ENCODE measurements at regions not wholly inside any gene's neighbourhood (a gene's known extent, or its start where the extent isn't known, plus 50 kb on each side); places are given as distances from the start of the nearest gene placed in this dataset.
A peak's percentile ranks its signal among the peaks of the same experiment; 100 is the strongest.
"Not testable (repeated sequence)": the region's sequence is repeated elsewhere in the genome, so short reads cannot be mapped to it uniquely, and the experiment has no call there.

DNA sequence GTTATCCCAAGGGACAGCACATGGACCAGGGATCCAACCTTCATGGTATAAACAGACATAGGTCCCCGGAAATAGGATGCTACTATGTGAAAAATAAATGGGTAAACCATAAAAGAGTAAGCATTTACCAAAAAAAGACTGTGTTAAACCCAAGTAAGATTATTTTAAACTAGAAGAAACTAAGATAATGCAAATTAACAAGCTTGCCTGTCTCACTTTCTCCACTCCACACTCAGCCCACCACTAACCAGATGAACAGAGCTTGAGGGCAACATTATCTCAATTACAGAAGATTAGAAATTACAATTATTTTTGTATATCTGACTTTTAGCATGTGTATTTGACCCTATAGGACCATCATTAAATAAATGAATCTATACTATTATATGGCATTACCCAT lies 117.2 kb upstream of the CAV2 start:
- DNase-seq = no peak

DNA sequence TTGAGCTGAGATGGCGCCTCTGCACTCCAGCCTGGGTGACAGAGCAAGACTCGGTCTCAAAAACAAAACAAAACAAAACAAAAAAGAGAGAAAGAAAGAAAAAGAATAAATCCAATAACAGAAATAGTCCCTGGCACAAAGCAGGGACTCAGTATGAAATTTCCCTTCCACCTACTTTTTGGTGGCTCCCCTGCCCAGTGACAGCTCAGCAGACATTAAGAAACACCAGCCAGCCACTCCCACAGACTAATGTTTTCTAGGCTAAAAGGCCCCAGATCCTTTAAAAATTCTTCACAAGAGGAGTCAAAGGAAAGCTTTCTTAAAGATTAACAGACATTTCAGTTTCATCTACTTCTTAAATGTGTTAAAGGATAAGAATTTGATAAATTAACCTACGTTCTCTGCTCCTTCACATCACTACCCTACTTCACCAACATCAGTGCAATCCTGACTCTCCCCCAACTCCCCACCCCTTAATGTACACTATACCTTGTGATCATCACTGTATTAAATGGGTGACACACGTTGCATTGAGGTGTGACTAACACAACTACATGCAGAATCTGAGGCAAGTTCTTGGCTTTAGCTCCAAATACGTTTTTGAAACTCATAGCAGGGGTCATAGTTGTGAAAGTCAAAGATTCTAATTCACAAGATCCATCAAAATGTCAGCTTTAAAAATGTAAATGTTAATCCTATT lies 114.5 kb upstream of the CAV2 start:
- no peak for DNase-seq

DNA sequence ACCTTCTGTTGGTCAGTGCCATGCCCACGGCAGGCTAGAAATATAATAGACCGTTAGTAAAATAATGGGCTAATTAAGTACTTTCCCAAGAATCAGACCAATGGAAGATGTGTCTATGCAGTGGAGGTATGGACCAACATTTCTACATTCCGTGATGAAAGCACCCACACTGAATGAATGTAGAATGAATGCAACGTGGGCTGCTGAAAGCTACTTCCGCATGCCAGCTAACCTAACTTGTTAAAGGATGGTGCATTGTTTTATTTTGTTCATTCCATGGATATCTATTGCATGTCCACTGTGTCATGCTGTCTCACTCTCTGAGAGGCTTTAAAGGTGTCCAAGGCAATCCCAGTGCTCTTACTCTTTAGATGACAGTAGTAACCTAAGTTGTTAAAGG lies 112.9 kb upstream of the CAV2 start:
- DNase-seq = no peak

DNA sequence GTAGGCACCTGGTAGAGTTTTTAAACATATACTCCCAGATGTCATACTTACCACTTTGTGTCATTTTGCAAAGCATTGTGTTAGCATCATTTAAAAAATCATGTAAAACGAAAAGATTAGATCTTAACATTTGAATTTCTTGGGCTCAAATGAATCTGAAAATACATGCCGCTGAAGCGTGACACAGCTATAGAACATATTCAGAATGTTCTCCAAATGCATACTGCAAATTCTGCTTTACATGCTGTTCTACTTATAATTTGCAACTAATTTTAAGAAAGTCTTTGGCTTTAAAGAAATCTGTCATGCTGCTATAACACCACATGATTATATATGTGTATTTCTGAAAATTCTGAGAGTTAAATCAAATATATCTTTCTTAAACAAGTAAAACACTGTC lies 109.2 kb upstream of the CAV2 start:
- DNase-seq = no peak

DNA sequence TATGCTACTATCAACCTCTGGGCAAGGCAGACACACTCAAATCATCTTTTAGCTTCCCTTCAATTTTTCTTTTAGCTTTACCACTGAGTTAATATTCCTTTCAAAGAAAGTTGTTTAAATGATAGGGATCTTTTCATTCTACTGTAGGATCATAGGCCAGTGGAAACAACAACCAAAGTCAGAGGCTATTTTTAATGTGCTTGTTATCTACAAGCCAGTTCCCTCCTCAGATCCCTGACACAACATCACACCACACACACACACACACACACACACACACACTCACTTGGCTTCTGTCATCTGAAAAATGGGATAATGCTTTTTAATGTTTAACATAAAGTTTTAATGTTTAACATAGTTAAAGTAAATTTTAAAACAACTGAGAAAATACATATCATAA lies 106.7 kb upstream of the CAV2 start:
- no peak for DNase-seq

DNA sequence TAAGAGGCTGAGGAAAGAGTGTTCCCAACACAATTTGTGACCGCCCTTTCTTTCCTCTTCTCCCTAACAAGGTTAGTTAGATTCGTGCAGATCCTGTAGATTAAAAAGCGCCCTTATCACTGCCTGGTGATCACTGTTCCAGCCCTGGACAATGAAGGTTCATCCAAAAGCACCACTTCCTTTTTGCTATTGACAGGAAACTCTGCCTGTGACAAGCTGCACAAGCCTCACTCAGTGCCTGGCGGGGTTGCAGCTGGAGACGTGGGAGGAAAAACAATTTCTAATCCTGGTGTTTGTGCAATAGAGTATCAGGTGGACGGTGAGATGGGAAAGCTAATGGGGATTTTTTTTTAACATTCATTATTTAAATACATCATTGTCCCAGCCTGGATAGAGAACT lies 105.9 kb upstream of the CAV2 start:
- peak; percentile 49 for DNase-seq

DNA sequence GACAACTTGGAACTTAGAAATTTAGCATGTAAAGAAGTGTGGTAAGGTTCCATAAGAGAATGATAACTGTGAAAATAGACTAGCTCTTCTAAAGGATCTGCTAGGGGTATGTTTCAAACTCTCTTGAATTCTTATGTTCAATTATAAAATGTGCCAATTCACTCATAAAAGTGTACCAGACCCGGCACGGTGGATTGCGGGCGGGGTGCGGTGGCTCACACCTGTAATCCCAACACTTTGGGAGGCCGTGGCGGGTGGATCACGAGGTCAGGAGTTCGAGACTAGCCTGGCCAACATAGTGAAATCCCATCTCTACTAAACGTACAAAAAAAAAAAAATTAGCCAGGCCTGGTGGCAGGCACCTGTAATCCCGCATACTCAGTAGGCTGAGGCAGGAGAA lies 105.4 kb upstream of the CAV2 start:
- DNase-seq = no peak

DNA sequence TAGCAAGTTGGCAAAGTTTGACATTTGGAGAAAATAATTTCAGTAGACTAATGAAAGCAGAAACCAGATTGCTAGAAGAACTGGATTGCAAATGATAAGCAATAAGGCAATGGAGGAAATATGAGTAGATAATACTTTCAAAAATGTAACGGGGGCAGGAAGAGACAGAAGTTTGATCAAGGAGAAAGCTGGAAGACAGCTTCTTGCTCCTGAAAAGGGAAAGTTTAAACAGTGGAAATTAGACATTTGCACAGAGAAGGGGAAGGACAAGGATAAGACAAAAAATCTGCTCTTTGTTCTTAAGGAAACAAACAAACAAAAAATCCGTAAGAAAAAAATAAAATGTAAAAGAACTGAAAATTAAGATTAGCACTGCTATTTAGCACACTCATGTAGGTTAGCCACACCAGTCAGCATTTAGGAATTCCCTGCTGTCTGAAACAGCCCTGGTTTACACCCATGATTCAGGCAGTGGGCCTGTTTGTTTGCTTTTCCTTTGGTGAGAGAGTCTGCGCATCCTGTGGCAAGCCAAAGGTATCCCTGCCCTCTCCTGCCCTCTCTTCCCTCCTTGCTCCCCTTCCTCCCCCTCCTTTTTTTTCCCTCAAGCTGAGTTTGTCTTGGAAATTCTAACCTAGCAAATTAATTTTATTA lies 104.3 kb upstream of the CAV2 start:
- no peak for DNase-seq

DNA sequence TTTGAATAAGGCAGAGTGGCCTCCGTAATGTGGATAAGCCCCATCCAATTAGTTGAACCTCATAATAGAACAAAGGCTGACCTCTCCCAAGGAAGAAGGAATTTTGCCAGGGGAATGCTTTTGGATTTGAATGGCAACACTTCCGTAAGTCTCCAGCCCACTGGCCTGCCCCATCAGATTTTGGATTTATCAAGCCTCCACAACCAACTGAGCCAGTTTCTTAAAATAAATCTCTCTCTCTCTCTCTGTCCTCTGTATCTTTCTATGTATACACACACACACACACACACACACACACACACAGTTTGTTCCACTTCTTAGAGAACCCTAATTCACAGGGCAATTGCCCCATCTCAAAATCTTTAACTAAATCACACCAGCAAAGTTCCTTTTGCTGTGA lies 100.9 kb upstream of the CAV2 start:
- DNase-seq = no peak

DNA sequence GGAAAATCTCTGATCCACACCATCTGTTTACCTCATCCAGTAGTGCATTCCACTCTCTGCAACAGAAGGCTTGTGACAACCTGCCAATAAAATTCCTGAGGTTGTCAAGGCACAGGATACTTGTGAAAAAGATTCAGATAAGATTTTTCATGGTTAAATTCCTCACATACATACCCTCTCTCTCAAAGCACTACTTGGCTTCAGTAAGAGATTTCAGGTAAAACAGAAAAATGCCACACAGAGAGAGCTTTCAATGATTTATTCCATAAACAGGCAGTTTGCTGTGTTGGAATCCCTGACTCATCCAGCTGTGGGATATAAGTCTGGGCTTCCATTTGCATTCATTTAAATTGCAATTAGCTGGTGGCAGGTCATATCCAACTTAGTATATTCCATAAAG lies 99.7 kb upstream of the CAV2 start:
- DNase-seq = peak; percentile 41

DNA sequence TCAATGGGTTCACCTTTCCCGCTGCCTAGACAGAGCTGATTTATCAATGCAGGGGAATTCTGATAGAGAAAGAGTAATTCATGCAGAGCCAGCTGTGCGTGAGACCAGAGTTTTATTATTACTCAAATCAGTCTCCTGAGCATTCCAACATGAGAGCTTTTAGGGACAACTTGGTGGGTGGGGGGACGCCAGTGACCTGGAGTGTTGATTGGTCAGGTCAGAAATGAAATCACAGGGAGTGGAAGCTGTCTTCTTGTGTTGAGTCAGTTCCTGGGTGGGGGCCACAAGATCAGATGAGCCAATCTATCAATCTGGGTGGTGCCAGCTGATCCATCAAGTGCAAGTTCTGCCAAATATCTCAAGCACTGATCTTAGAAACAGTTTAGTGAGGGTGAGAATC lies 99.0 kb upstream of the CAV2 start:
- DNase-seq = no peak

DNA sequence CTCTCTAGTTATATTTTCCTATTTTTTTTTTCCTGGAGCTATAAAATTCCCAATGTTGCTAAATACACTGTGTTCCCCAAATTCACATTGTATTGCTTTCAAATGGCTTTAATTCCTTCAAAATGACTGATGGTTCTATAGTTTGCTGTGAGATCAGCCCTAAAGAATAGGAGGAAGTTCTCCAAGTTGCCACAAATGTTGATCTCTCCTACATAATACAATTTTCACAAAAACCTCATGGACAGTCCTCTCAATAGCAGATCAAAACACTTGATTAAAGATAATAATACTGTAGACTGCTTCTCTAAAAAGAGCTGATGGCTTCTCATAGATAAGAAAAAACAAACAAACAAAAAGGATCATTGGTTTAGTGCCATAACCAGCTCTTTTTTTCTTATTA lies 97.8 kb upstream of the CAV2 start:
- DNase-seq = no peak

DNA sequence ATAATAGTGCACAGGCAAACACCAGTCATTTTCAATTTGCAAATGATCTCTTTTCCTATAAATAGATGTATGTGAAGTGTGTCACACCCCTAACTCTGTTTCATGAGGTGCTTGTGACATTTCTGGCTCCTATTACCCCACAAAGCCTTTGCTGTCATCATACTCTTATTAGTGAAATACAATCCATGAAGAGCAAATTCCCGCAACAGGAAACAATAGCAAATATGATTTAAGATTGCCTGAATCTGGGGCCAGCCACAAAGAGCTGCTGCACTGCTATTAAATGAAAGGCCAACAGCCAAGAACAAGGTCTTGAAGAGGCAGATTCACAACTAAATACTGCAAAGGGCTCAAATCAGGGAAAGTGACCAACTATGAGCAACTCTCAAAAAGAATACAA lies 96.3 kb upstream of the CAV2 start:
- peak; percentile 36 for DNase-seq

DNA sequence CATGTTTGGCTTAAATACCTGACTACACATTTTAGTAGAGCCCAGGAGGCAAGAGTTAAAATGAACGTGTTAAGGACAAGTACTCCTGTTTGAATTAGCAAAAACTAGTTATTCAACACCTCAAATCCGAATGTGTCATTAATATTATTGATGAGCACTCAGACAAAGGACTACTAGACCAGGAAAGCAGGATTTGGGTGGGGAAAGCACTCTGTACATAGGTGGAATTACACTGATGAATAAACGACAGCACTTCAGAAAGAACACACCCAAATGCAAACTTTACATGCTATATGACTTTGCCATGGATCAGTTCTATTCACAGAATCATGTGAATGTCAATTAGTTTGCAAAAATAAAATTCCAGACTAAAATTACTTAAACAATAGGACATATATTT lies 95.1 kb upstream of the CAV2 start:
- DNase-seq = no peak

DNA sequence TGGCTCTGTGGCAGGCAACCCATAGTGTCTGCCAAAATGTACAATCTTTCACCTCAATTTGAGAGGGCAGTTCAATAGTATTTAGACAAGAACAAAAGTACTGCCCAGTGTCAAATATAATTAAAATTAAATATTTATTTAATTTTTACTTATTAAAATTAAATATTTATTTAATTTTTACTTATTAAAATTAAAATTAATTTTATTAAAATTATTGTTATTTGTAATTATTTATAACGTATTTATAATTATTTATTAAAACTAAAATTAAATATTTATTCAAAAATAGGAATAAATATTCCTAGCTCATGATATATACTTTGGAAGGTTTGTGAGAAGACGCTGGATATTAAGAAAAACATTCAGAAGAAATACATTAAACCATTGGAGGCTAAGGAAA lies 93.7 kb upstream of the CAV2 start:
- DNase-seq = no peak

DNA sequence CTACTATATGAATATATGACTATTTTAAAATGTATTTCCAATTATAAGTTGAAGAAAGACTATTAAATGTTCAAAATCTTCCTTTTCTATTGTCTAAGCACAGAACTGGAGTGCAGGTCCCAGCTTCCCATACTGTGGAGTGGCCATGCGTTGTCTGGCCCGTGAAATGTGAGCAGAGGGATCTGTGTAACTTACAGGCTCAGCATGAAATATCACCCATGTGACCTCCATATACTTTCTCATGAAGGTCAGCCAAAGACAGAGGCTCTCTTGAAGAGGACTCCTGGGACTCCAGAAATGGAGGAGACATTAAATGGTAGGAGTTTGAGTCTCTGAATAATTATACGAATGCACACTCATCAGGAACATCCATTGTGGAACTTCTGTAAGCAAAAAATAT lies 92.4 kb upstream of the CAV2 start:
- DNase-seq = no peak

DNA sequence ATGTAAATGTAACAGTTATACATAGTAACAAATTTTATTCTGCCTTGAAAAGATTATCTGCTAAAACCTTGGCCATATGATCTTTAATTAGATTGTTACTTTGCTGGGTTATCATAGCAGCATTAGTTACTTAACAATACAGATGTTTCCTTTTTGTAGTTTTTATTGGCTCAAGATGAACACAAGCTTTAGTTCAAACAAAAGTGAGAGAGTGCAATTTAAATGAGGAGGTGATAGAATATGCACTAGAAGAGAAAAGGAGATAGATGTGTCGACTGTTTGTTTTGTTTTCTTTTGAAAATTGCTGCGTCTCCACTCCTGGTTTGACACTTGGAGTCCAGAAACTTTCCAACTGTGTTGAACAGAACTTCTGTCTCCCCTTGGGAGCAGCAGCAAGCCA lies 91.4 kb upstream of the CAV2 start:
- no peak for DNase-seq

DNA sequence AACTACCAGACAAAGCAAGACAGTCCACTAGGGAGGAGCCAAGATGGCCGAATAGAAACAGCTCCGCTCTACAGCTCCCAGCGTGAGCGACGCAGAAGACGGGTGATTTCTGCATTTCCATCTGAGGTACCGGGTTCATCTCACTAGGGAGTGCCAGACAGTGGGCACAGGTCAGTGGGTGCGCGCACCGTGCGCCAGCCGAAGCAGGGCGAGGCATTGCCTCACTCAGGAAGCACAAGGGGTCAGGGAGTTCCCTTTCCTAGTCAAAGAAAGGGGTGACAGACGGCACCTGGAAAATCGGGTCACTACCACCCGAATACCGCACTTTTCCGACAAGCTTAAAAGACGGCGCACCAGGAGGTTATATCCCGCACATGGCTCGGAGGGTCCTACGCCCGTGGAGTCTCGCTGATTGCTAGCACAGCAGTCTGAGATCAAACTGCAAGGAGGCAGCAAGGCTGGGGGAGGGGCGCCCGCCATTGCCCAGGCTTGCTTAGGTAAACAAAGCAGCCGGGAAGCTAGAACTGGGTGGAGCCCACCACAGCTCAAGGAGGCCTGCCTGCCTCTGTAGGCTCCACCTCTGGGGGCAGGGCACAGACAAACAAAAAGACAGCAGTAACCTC lies 90.6 kb upstream of the CAV2 start:
- DNase-seq = not testable (repeated sequence)

DNA sequence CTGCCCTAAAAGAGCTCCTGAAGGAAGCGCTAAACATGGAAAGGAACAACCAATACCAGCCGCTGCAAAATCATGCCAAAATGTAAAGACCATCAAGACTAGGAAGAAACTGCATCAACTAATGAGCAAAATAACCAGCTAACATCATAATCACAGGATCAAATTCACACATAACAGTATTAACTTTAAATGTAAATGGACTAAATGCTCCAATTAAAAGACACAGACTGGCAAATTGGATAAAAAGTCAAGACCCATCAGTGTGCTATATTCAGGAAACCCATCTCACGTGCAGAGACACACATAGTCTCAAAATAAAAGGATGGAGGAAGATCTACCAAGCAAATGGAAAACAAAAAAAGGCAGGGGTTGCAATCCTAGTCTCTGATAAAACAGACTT lies 88.8 kb upstream of the CAV2 start:
- not testable (repeated sequence) for DNase-seq

DNA sequence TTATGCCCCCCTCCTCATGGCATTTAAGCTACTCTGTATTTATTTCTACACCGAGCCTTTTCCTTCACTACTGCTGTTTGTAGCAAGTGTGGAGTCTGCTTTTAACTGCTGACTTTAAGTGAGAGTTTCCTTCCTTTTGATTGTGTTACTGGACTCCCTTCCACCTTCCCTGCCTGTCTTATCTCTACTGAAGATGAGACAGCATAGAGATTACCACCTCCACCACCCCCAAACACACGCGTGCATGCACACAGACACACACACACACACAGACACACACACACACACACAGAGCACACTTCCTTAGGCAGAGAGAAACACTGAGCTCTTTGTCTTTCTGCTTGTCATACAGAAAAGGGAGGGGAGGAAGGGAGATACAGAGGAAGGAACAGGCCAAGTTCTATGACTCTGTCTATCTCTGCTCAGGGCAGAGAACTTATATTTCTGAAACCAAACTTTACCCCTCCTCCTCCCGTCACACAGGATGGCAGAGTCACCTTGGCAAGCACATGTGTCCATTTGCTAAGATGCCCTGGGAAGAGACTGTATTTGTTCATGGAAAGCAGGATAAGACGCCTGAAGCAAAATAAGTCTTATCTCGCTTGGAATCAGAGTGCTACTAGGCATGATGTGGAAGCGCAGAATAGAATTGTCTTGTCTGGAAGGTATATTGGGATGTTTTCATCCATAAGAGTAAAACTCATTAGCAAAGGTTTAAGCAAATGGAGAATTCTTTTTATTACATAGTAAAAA lies 81.8 kb upstream of the CAV2 start:
- DNase-seq = no peak

DNA sequence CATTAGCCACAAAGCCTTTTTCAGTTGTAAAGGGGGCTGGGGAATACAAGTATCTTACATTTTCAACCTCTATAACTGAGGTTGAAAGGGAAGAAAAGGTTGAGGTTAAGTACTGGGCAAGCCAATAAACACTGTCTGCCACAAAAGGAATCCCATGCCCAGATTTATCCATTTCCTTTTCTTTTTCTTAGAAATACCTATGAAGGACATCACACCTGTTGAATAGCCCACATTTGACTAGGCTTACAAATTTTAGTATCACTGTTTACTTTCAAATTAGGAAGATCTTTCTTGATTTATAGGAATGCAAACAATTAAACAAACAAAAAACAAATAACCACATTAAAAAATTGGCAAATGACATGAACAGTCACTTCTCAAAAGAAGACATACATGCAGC lies 81.0 kb upstream of the CAV2 start:
- no peak for DNase-seq

DNA sequence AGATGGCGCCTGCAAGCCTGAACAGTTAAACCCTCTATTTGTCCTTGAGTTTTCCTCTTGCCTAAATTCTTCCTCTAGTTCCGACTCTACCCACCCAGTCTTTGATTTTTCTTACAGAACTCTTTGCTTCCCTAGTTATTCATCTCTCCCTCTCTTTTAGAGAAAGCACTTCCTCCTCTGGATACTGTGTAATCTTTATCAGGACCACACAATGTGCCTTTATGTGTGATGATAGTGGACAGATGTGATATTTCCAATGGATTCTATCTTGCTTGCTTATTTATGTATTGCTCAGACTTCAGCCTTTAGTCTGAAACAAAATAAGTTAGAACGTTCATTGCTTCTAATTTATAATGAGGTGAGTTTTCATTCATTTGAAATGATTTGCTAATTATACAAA lies 79.5 kb upstream of the CAV2 start:
- no peak for DNase-seq

DNA sequence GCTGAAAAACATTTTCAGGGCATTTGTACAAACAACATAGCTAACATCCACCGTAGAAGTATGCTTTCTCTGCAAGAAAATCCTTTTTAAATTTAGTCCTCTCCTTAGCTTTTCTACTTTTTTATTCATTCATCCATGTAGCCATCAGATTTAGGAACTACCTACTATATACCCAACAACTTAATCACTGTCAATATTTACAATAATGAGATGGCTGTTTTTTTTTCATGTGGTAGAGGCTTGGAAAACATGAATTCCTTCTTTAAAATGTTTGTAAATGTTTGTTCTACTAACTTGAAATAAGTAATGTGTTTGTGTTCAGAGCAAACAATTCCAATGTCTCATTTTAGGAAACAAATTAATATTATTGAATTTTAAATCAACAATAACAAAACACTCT lies 78.2 kb upstream of the CAV2 start:
- no peak for DNase-seq

DNA sequence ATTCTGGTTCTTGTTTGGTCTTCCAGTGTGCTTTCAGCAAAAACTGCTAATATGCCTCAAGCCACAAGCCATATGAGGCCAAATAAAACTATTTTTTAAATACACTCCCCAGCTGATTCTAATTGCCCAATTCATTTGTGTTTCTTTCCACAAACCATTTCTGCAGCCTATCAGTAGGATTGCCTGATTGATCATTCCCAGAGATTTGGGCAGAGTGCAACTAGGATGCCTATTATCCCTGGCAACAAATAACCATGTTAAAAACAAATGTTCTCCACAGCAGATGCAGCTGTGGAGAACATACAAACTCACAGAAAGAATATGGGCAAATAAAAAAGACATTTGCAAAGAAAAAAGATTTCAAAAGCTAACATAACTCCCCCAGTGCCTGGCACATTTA lies 76.9 kb upstream of the CAV2 start:
- DNase-seq = no peak
